ENCODE measurements at regions not wholly inside any gene's neighbourhood (a gene's known extent, or its start where the extent isn't known, plus 50 kb on each side); places are given as distances from the start of the nearest gene placed in this dataset.
"Not testable (repeated sequence)": the region's sequence is repeated elsewhere in the genome, so short reads cannot be mapped to it uniquely, and the experiment has no call there.

DNA sequence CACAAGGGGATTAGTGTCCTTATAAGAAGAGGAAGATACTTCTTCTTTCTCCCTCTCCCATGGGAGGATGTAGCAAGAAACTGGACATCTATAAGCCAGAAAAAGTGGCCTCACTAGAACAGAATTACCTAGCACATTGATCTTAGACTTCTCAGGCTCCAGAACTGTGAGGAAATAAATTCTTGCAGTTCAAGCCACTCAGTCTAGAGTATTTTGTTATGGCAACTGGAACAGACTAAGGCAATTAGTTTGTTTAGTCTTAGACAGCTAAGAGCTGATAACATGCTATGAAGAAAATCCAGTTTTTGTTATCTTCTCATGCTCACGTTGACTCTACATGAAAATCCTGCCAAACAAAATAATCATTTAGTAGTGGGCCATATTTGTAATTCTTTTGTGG is 627.6 kb upstream of the PHF14 start:
- DNase-seq: no peak

DNA sequence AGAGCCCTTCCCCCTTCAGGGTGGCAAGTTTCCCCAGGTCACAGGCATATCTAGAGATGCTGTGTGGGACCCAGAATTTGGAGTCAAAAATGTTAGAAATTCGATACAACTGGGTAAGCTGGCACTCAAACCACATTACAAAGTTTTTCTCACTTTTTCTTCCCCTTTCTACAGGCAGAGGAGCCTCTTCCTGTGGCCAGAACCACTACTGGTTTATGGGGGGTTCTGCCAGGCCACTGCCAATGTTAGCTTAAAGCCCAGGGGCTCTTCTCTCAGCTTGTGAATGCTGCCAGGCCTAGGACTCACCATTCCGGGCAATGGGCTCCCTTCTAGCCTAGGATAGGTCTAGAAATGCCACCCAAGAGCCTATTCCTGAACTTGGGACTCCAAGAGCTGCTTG is 617.9 kb upstream of the PHF14 start:
- DNase-seq: no peak

DNA sequence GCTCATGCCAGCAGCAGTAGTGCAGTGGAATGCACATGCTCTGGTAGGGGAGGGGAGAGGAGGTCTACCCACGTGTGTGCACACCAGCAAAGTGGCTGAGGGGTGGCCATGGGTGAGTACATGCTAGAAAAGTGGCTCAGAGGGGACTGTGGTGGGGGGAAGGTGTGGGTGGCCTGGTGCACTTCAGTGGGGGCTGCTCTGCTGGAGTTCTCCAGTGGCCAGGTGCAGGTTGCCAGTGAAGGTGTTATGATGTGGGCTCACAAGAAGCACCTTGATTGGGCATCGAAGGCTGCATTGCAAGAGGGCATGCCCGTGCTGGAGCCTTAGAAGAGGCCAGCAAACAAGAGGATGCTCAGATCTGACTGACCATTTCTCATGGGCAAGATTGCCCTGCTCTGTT is 613.6 kb upstream of the PHF14 start:
- no peak for DNase-seq

DNA sequence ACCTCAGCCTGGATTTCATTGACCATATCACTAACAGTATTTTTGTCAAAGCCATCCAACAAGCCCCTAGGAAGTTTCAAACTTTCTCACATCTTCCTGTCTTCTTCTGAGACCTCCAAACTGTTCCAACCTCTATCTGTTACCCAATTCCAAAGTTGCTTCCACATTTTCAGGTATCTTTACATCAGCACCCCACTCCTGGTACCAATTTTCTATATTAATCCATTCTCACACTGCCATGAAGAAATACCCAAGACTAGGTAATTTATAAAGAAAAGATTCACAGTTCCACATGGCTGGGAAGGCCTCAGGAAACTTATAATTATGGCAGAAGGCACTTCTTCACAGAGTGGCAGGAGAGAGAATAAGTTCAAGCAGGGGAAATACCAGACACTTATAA is 571.9 kb upstream of the PHF14 start:
- DNase-seq: no peak

DNA sequence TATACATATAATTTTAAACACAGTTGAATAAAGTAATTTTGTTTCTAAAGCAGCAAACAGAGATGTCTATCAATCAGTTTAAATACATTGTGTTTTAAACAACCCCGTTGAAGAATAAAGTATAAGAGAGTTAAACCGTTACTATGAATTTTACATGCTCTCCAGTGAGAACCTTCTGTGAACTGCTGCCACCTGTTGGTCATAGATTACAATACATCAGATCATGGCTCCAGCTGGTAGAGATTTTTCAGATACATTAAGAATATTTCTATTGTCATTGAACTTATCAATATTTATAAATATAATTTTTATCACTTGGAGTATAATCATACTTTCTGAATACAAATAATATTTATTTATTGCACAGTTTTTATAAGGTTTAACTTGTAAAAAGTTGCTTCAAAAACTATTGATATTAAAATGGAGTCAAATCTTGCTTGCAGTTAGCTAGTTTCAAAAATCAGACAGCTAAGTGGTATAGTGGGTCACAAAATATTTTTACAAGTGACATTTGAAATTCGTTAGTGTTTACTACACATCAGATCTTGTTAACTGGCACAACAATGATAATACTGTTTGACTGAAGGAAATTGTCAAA is 561.2 kb upstream of the PHF14 start:
- DNase-seq: no peak

DNA sequence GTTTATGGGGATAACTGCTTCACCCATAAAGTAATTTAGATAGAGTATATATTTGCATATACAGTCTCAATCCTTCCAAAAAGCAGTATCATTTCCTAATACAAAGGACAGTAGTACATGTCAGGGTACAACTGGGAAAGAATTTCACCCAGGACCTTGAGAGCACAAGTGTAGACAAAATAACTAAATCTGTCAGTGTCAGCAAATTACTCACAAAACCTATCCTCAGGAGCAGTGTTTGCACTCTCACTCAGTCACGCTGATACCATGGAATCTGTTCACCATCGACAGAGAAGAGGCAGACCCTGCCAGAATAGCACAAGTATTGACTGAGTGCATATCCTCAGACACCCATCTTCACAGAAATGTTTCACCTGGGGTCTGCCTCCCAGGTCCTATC is 554.7 kb upstream of the PHF14 start:
- no peak for DNase-seq

DNA sequence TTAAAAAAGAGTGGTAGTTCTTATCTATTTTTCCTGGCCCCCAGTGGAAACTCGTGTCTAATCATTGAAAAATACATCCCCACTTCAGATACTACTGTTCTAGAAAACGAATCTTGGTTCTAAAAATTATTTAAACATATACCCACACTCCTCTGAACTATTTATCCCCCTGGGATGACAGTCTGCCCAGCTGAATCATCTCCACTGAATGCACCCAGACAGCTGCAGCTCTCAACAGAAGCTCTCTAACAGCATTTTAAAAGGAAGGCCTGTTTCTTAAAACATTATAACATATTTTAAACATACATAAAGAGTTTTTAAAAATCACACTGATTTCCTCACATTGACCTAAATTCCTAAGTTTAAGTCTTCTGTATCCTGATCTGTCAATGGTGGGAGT is 544.6 kb upstream of the PHF14 start:
- no peak for DNase-seq

DNA sequence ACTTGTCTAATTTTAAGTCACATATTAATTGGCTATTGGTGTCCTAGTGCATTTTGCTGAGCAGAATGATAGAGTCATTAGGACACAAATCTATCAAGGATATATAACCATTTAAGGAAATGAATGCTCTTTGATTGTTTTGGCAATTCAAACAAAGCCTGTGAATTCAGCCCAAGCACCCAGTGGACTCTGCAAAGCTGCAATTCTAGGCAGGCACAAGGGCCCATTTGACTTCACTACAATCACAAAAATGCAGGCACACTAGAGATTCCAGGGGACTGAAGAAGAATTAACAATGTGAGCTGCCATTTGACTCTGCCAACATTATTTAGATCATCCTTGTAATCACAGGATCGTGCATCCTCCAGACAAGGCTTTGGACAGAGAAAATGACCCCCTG is 544.2 kb upstream of the PHF14 start:
- DNase-seq: no peak

DNA sequence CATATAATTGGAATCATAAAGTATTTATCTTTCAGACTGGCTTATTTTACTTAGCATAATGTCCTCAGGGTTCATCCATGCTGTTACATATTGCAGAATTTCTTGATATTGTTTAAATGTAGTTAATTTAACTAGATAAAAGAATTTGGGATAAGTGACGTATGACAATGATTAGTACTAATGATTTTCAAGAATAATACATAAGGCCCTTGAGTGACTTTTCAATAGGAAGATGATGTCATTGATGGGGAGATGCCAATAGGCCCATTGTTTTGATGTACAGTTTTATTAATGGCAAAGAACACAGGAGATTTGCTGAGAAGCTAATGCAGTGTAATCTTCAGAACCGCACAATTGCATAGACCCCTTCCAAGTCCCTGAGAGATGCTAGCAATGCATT is 537.4 kb upstream of the PHF14 start:
- no peak for DNase-seq

DNA sequence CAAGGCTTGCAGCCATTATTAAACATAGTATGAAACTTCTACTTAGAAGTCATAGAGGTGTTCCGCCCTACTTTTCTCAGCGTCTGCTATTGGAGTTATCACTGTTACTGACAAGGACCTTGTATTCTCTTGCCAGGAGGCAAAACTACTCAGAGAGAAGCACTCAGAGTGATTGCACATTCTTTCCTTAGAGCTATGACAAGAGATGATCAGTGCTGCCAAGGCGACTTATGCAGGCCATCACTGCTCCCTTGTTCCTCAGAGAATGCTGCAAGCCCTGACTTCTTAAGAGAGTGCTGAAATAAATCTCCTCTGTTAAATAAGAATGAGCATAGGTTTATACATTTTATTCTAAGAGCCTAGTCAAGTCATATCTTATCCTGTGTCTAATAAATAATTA is 534.6 kb upstream of the PHF14 start:
- no peak for DNase-seq

DNA sequence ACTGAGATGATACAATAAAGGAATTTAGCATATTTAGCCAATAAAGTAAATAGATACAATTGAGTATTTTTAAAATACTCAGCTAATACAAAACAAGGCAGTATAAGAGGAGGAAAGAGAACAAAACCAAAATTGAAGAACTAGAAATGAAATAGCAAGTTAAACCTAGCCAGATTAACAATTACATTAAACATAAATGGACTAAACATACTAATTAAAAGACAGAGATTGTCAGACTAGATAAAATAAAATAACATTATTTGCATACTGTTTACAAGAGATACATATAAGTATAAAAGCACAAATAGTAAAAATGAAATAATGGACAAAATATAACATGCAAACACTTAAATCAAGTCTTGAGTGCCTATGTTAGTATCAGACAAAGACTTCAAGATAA is 517.7 kb upstream of the PHF14 start:
- no peak for DNase-seq

DNA sequence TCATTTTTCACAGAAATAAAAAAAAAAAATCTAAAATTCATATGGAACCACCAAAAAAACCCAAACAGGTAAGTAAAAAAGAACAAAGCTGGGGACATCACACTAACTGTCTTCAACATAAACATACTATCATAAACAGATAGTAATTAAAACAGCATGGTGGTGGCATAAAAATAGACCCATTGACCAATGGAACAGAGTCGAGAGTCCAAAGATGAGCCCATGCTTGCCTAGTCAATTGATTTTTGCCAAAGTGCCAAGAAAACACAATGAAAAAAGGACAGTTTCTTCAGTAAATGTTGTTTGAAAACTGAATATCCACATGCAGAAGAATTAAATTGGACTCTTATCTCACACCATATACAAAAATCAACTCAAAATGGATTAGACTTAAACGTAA is 513.2 kb upstream of the PHF14 start:
- DNase-seq: no peak

DNA sequence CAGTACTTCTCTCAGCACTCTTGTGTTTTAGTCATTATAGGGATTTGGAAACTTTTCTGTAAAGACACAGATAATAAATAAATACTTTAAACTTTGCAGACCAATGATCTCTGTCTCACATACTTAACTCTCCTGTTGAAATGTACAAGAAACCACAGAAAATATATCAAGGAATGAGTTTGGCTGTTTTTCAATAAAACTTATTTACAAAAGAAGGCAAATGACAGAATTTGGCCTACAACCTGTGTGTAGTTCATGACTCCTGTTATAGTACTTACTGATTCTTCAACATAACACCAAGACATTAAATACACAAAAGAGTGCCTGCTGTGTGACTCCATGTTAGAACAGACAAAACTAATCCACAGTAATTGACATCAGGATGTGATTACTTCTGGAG is 510.0 kb upstream of the PHF14 start:
- DNase-seq: no peak

DNA sequence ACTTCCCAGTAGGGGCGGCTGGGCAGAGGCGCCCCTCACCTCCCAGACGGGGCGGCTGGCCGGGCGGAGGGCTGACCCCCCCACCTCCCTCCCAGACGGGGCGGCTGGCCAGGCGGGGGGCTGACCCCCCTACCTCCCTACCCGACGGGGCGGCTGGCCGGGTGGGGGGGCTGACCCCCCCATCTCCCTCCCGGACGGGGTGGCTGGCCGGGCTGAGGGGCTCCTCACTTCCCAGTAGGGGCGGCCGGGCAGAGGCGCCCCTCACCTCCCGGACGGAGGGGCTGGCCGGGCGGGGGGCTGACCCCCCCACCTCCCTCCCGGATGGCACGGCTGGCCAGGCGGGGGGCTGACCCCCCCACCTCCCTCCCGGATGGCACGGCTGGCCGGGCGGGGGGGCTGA is 508.1 kb upstream of the PHF14 start:
- not testable (repeated sequence) for DNase-seq

DNA sequence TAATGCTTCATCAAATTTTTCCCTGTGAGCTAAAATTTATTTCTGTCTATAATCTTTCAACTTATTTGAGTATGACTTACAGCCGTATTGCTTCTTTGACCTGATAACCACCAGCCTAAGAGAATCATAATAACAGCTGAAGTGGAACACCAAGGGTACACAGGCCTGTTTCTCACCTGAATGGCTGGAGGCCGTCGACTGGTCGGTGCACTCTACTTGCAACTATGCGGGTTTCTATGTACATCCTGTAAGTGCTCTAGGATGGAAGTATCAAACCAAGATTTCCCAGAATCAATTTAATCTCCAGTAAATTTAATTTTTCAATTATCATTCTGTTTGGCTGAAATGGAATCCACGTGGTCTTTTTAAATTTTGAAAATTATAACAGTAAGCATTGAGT is 504.8 kb upstream of the PHF14 start:
- DNase-seq: no peak

DNA sequence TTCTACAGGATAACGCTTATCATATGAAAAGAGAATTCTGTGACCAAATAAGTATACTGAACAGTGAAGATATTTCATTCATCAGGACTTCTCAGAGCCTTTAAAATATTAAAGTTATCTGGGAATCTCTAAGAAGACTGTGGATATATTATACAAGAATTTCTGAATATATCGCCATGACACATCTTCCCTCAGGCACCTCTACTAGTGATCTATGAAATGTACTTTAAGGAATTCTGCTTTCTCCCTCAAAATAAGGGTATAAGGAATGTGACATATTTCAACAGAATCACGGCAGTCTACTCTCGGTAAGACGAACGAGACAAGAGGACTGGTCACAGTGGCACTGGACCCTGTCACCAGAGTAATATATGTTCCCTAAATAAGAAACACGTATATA is 504.2 kb upstream of the PHF14 start:
- no peak for DNase-seq

DNA sequence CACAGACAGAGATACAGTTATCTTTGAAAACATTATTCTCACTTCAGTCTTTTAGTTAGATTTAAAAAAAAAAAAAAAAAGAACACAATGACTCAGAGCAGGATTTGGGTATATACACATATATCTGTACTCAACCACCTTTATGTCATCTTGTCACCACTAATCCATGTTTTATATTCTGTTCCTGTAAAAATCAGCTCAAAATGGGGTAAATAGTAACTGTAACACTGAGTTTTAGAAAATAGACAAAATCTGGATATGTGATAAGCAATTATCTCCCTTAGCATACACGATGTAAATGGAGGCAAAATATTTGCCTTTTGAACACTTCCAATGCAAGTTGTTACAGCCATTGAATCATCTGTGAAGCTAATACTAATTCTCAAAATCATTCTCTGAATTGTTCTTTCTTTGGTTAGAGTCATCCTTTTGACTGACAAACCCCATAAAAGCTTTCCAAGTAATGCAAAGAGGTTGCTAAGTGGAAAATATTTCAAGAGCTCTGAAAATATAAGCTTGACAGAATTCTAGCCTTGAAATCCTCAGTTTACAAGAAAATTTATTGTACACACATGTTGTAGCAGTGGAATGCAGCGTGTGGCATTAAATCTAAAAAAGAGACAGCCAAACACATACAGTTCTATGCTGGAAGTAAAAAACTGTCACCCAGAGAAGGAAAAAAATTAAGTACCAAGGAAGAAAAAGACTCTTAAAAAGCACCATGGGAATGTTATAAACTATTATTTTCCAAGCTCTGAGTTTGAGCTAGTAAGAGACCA is 502.2 kb upstream of the PHF14 start:
- DNase-seq: no peak

DNA sequence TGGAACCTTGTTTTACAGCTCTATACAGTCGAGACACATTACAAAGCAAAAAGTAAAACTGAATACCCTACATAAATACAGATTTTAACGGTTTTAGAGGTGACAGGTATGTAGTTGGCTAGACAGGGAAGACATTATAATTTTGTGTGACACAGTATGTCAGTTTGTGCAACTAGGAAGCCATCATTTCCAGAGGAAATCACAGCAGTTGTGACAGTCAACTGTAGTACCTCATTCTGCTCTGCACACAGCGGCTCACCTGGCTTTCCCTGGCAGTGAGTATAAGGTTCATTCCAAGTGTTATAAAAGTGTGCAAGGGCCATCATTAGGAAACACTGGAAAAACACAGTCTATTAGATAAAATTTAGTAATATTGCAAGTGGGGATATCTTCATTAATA is 501.6 kb upstream of the PHF14 start:
- no peak for DNase-seq

DNA sequence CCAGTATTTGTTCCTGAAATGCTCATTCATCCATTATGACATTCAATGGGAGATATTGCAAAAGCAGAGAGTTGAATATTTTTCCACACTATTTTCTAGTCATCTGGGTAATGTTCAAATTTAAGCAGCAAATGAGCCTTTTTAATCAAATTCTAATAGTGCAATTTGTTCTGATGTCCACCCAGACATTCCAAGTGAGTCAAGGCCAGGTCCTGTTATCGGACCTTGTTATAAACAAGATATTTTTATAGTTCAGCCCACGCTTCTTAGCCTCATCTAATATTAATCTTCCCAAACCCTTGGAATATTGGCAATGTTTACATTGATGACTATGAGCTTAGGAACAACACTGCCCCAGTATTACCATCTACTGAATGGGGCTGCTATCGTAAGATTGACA is 500.1 kb upstream of the PHF14 start:
- no peak for DNase-seq

DNA sequence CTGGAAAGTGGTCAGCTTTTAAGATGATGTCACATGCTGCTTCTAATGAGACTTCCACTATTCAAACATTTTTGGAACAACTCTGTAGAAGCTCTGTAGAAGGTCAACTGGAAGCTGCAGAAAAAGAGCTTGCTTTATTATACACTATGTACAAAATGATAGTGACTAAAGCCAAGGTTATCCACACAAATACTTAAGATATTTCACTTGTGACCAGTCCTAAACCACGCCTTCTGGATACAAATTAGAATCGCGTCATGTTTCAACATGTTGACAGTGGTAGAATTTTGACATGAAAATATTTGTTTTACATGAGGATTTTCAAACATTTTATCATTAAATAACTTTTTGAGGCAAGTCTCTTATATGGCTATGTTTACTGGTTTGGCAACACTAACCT is 499.6 kb upstream of the PHF14 start:
- no peak for DNase-seq

DNA sequence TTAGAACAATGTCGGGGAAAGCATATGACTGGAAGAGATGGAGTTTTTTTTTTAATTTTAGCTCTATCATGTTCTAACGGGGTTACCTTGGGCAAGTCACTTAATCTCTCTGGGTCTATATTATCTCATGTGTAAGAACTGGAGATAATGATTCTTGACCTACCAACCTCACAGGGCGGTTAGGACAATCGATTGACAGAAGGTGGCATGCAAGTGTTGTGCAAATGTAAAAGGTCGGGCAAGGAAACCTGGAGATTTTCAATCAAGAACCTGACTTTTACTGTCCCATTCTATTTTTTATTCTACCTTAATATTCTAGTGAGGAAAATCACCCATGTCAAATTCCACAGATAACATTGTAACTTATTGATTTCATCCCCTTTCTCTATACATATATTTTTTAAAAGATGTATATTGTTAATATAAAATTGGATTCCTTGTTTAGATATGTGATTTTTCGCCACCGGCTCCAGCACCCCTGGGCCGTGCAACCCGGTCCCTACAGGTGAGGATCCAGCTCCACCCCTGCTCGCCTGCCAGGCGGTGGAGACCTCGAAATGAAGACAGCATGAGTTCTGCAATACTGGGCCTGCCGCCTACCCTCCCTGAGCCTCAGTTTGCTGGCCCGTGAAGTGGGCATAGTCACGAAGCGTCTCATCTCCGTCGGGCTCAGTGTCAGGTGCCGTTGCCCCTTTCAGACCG is 497.6 kb upstream of the PHF14 start:
- no peak for DNase-seq

DNA sequence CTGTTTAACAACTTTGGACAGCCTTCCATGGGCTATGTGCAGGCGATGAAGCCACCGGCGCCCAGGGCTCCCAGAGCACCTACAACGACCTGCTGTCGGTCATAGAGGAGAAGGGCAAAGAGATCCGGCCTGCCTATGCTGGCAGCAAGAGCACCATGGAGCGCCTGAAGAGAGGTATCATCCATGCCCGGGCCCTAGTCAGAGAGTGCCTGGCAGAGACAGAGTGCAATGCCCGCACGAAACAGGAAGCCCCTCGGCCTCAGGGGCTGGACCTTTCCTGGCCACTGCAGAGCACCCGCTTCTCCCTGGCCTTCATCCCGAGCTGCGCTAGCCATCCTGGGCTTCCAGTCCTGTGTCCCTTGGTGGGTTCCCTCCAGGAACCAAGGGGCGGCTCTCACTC is 497.0 kb upstream of the PHF14 start:
- no peak for DNase-seq

DNA sequence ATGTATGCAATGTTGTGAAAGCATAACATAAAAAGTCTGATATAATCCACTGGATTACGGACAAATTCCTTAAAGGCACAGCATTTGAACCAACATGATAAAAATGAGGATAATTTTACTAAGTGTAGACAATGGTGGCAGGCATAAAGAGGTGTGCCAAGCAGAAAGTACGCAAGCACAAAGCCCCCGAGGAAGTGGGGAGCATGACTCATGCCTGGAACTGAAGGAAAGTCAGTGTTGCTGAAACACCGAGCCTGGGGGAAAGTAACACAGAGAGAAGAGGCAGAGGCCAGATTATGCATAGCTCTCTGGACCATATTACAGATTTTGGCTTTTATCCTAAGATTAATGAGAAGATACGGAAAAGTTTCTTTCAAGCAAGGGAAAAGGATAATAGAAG is 490.0 kb upstream of the PHF14 start:
- DNase-seq: no peak

DNA sequence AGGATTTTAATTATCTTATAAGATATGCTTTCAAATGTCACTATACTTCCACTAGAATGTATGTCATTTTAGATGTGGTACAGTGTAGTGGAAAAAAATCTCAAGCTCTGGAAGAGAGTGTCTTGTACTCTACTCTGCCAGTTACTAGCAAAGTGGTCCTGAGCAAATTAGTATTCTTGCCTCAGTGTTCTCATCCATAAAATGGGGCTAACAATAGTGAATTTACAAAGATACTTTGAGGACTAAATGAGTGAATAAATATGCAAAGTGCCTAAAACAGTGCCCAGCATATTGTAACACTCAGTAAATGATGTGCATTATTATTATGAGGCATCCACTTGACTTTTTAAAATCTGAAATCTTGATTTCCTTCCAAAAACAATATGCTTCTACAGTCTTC is 488.9 kb upstream of the PHF14 start:
- DNase-seq: no peak

Measured in DMS153 (cell line).